ENCODE measurements at regions not wholly inside any gene's neighbourhood (a gene's known extent, or its start where the extent isn't known, plus 50 kb on each side); places are given as distances from the start of the nearest gene placed in this dataset.

DNA sequence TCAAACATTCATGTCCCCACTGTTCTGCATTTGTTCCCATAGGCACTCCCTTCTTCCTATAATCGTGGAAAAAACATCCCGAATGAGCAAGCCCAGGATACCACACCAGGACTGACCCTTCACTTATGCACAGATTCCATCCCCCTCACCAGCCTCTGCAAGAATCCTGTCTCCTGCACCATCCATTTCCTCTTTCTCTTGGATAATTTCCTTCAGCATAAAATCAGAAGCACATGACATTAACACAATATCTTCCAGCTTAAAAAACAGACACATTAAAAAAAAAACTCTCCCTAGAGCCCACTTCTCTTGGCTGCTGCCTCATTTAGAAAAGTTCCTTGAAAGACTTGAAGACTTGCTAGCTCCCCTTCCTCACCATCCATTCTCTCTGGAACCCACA is 120.9 kb upstream of the CPSF6 start:
- no peaks in the 10 kb centered on the region for H3K36me3 Mint-ChIP-seq (ENCODE audit: low read depth)
- DNase-seq (no peak), ATAC-seq (no peak)
- H3K27ac Mint-ChIP-seq, result no peak overlapping the region
- H3K4me3 Mint-ChIP-seq, result no peak overlapping the region
- peaks cover 9% of the 10 kb centered on the region for H3K27me3 Mint-ChIP-seq
- H3K9me3 ChIP-seq (ENCODE audit: control insufficient read depth, low read length, poor library complexity, severe bottlenecking), result peaks cover 3% of the 10 kb centered on the region
- H3K4me1 Mint-ChIP-seq, result no peaks in the 10 kb centered on the region

DNA sequence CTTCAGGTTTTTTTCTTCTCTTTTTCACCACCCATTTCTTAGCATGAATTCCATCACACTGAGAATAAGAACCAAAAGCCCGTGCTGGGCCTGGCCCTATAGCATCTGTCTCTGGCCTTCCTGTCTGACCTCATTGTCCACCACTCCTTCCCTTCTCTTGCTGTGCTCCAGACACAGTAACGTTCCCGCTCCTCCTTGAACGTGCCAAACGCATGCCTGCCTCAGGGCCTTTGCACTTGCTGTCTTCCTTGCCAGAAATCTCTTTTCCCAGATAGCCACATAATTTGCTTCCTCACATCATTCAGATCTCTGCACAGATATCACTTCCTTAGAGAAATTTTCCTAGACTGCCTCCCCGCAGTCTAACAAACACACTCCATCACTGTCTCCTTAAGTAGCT is 119.6 kb upstream of the CPSF6 start:
- no peaks in the 10 kb centered on the region for H3K4me1 Mint-ChIP-seq
- H3K36me3 Mint-ChIP-seq (ENCODE audit: low read depth), result no peaks in the 10 kb centered on the region
- peaks cover 12% of the 10 kb centered on the region for H3K27me3 Mint-ChIP-seq
- no peak for ATAC-seq
- DNase-seq, result no peak
- no peak overlapping the region for H3K27ac Mint-ChIP-seq
- H3K9me3 ChIP-seq (ENCODE audit: control insufficient read depth, low read length, poor library complexity, severe bottlenecking), result peaks cover 3% of the 10 kb centered on the region
- no peak overlapping the region for H3K4me3 Mint-ChIP-seq

DNA sequence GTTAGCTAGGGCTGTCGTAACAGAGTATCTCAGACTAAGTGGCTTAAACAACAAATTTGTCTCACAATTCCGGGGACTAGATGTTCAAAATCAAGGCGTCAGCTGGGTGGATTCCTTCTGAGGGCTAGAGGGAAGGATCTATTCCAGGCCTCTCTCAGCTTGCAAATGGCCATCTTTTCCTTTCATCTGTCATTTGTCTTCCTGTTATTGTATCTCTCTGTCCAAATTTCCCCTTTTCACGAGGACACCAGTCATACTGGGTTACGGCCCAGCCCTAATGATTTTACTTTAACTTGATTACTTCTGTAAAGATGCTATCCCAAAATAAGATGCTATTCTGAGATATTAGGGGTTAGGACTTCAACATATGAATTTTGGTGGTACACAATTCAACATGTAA is 119.0 kb upstream of the CPSF6 start:
- H3K9me3 ChIP-seq (ENCODE audit: control insufficient read depth, low read length, poor library complexity, severe bottlenecking), result peaks cover 3% of the 10 kb centered on the region
- ATAC-seq (no peak), DNase-seq (no peak)
- peaks cover 18% of the 10 kb centered on the region for H3K27me3 Mint-ChIP-seq
- H3K4me1 Mint-ChIP-seq, result no peaks in the 10 kb centered on the region
- H3K36me3 Mint-ChIP-seq (ENCODE audit: low read depth), result no peaks in the 10 kb centered on the region
- no peak overlapping the region for H3K4me3 Mint-ChIP-seq
- H3K27ac Mint-ChIP-seq, result no peak overlapping the region

GRCh38 chr12:69123311-69123710 is 116.1 kb upstream of the CPSF6 start:
- ATAC-seq (no peak), DNase-seq (no peak)
- Mint-ChIP-seq H3K36me3 (ENCODE audit: low read depth) (no peaks in the 10 kb centered on the region), H3K4me1 (no peaks in the 10 kb centered on the region), H3K4me3 (no peak overlapping the region), H3K27me3 (peaks cover 27% of the 10 kb centered on the region), H3K27ac (no peak overlapping the region)
- H3K9me3 ChIP-seq (ENCODE audit: control insufficient read depth, low read length, poor library complexity, severe bottlenecking), result no peaks in the 10 kb centered on the region

DNA sequence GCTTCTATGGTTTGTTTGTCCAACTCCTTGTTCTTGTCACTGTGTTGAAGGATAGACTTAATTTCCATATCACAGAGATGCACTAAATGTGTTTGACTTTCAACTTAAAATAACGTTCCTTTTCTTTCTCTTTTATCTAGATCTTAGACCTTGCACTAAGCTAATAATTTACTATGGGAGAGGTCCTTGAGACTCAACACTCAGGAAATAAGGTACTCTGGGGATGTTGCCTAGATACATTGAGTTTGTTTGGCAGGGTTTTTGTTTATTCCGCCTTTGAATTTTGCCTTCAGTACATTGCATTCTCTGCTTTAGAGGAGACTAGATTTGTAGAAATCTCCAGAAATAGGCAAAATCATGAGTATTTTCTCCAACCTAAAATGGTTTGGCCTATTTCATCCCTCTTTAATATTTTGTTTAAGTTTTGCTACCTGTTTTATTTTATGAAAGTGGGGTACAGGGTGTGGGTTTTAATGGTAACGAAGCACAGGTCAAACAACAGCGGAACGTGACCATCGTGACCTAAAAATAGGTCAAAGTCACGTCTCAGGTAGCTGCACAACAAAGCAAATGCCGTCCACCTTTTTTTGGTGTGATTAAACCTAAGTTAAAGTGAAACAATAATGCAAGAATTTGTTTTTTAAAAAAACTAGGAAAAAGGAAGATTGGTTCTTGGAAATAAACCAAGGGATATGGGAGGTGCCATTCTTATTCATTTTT is 115.3 kb upstream of the CPSF6 start:
- no peaks in the 10 kb centered on the region for H3K4me1 Mint-ChIP-seq
- no peaks in the 10 kb centered on the region for H3K36me3 Mint-ChIP-seq (ENCODE audit: low read depth)
- ATAC-seq, result no peak
- no peak overlapping the region for H3K27ac Mint-ChIP-seq
- H3K4me3 Mint-ChIP-seq, result no peak overlapping the region
- no peaks in the 10 kb centered on the region for H3K9me3 ChIP-seq (ENCODE audit: control insufficient read depth, low read length, poor library complexity, severe bottlenecking)
- peaks cover 27% of the 10 kb centered on the region for H3K27me3 Mint-ChIP-seq
- DNase-seq, result no peak

GRCh38 chr12:69129017-69129416 is 110.4 kb upstream of the CPSF6 start:
- DNase-seq (no peak), ATAC-seq (no peak)
- Mint-ChIP-seq H3K4me1 (no peaks in the 10 kb centered on the region), H3K27me3 (peaks cover 37% of the 10 kb centered on the region), H3K4me3 (no peak overlapping the region), H3K27ac (no peak overlapping the region), H3K36me3 (ENCODE audit: low read depth) (peaks cover 2% of the 10 kb centered on the region)
- H3K9me3 ChIP-seq (ENCODE audit: control insufficient read depth, low read length, poor library complexity, severe bottlenecking), result no peaks in the 10 kb centered on the region

- H3K9me3 ChIP-seq (ENCODE audit: control insufficient read depth, low read length, poor library complexity, severe bottlenecking), result no peaks in the 10 kb centered on the region
- H3K27me3 Mint-ChIP-seq, result peaks cover 40% of the 10 kb centered on the region
- no peak overlapping the region for H3K27ac Mint-ChIP-seq
- DNase-seq (no peak), ATAC-seq (no peak)
- peaks cover 2% of the 10 kb centered on the region for H3K36me3 Mint-ChIP-seq (ENCODE audit: low read depth)
- no peak overlapping the region for H3K4me3 Mint-ChIP-seq
- no peaks in the 10 kb centered on the region for H3K4me1 Mint-ChIP-seq
These were observed 109.8 kb upstream of the CPSF6 start for GRCh38 chr12:69129564-69129963.

GRCh38 chr12:69130064-69130463 is 109.3 kb upstream of the CPSF6 start:
- H3K27me3 Mint-ChIP-seq, result peaks cover 37% of the 10 kb centered on the region
- no peaks in the 10 kb centered on the region for H3K9me3 ChIP-seq (ENCODE audit: control insufficient read depth, low read length, poor library complexity, severe bottlenecking)
- no peaks in the 10 kb centered on the region for H3K4me1 Mint-ChIP-seq
- ATAC-seq, result no peak
- H3K4me3 Mint-ChIP-seq, result no peak overlapping the region
- peaks cover 2% of the 10 kb centered on the region for H3K36me3 Mint-ChIP-seq (ENCODE audit: low read depth)
- no peak for DNase-seq
- H3K27ac Mint-ChIP-seq, result no peak overlapping the region

DNA sequence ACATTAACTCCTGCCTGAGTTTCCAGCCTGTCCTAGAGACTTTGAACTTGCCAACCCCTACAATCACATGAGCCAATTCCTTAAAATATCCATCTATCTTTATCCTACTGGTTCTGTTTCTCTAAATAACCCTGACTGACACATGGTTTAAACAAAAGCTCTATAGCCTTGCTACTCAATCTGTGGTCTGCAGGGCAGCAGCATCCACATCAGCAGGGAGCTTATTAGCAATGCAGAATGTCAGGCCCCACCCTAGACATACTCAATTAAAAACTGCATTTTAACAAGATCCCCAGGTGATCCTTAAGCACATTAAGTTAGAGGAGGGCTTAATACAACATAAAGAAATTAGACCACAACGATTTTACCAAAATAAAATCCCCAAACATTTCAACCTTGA is 108.3 kb upstream of the CPSF6 start:
- ATAC-seq, result no peak
- Mint-ChIP-seq H3K27me3 (peaks cover 33% of the 10 kb centered on the region), H3K27ac (no peak overlapping the region), H3K4me3 (no peak overlapping the region), H3K36me3 (ENCODE audit: low read depth) (peaks cover 2% of the 10 kb centered on the region), H3K4me1 (no peaks in the 10 kb centered on the region)
- DNase-seq, result no peak
- no peaks in the 10 kb centered on the region for H3K9me3 ChIP-seq (ENCODE audit: control insufficient read depth, low read length, poor library complexity, severe bottlenecking)

- Mint-ChIP-seq H3K4me3 (no peak overlapping the region), H3K27me3 (peaks cover 23% of the 10 kb centered on the region), H3K36me3 (ENCODE audit: low read depth) (peaks cover 2% of the 10 kb centered on the region), H3K4me1 (no peaks in the 10 kb centered on the region), H3K27ac (no peak overlapping the region)
- peaks cover 3% of the 10 kb centered on the region for H3K9me3 ChIP-seq (ENCODE audit: control insufficient read depth, low read length, poor library complexity, severe bottlenecking)
- ATAC-seq (no peak), DNase-seq (no peak)
These were observed 102.3 kb upstream of the CPSF6 start for GRCh38 chr12:69136931-69137613.

DNA sequence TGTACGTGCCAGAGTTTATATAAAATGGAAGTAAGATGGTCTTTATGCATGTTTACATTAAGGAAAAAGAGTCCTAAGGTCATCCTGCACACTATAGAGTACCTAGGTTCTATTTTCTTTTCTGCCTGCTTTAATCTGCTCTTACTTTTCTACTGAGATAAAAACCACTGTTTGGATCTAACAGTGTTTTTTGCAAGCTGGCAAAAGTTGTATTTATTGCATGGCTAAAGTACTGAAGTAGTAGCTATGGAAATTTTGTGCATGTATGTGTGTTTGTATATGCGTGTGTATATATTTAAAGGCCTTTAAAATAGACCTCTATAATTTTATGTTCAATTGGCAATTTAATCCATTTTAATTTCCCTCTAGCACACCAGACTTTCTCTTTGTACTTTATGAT is 98.3 kb upstream of the CPSF6 start:
- Mint-ChIP-seq H3K27me3 (no peaks in the 10 kb centered on the region), H3K36me3 (ENCODE audit: low read depth) (peaks cover 2% of the 10 kb centered on the region), H3K4me3 (no peak overlapping the region), H3K27ac (no peak overlapping the region), H3K4me1 (no peaks in the 10 kb centered on the region)
- no peak for DNase-seq
- peaks cover 3% of the 10 kb centered on the region for H3K9me3 ChIP-seq (ENCODE audit: control insufficient read depth, low read length, poor library complexity, severe bottlenecking)
- no peak for ATAC-seq

GRCh38 chr12:69149270-69149669 is 90.1 kb upstream of the CPSF6 start:
- Mint-ChIP-seq H3K27ac (no peak overlapping the region), H3K4me3 (no peak overlapping the region), H3K27me3 (no peaks in the 10 kb centered on the region), H3K4me1 (no peaks in the 10 kb centered on the region), H3K36me3 (ENCODE audit: low read depth) (no peaks in the 10 kb centered on the region)
- no peaks in the 10 kb centered on the region for H3K9me3 ChIP-seq (ENCODE audit: control insufficient read depth, low read length, poor library complexity, severe bottlenecking)
- no peak for ATAC-seq
- DNase-seq, result no peak

DNA sequence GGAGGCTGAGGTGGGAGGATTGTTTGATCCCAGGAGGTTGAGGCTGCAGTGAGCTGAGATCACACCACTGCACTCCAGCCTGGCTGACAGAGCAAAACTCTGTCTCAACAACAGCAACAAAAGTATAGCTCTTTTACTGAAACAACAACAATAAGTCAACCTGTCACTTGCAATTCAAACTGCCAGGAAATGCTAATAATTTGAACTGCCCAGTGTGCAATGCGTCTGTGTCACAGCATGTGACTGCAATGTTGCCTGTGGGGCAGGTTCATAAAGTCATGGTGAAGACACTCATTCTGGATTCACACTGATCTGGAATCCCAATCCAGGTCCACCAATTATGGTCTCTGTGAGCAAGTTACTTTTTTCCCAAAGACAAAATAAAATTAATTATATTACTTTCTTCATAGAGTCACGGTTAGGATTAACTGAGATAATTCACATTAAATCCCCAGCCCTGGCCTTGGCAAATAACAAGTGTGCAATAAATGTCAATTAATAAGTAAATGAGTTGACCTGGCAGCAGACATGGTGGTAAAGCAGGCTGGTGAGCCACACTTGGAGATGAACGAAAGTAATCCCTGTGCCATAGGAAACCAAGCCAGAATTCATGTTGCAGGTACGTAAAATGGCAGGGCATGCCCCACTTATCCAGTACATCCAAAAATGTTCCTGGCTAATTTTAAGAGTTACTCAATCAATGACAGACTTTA is 89.1 kb upstream of the CPSF6 start:
- ATAC-seq (no peak), DNase-seq (no peak)
- no peak overlapping the region for H3K27ac Mint-ChIP-seq
- H3K27me3 Mint-ChIP-seq, result no peaks in the 10 kb centered on the region
- no peaks in the 10 kb centered on the region for H3K36me3 Mint-ChIP-seq (ENCODE audit: low read depth)
- no peaks in the 10 kb centered on the region for H3K9me3 ChIP-seq (ENCODE audit: control insufficient read depth, low read length, poor library complexity, severe bottlenecking)
- H3K4me3 Mint-ChIP-seq, result no peak overlapping the region
- peaks cover 3% of the 10 kb centered on the region for H3K4me1 Mint-ChIP-seq

- Mint-ChIP-seq H3K36me3 (ENCODE audit: low read depth) (no peaks in the 10 kb centered on the region), H3K27me3 (no peaks in the 10 kb centered on the region), H3K4me1 (peaks cover 3% of the 10 kb centered on the region), H3K4me3 (no peak overlapping the region), H3K27ac (no peak overlapping the region)
- H3K9me3 ChIP-seq (ENCODE audit: control insufficient read depth, low read length, poor library complexity, severe bottlenecking), result no peaks in the 10 kb centered on the region
- DNase-seq (no peak), ATAC-seq (no peak)
These were observed 88.6 kb upstream of the CPSF6 start for GRCh38 chr12:69150796-69151127.
